ENCODE measurements at regions not wholly inside any gene's neighbourhood (a gene's known extent, or its start where the extent isn't known, plus 50 kb on each side); places are given as distances from the start of the nearest gene placed in this dataset.

DNA sequence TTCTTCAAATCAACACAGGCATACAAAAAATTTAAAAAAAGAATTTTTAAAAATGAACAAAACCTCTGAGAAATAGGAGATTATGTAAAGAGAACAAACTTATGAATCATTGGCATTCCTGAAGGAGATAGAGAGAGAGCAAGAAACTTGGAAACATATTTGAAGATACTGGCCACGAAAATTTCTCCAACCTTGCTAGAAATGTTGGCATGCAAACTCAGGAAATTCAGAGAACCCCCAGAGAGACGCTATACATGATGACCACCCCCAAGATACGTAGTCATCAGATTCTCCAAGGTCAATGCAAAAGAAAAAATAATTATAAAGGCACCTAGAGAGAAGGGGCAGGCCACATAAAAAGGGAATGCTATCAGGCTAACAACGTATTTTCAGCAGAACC lies 472.5 kb downstream of the MTRR start:
- DNase-seq (ENCODE audit: low spot score) (no peak), ATAC-seq (no peak), FAIRE-seq (no peak)
- Histone ChIP-seq H3K79me2 (ENCODE audit: insufficient read depth, low read length) (no peaks in the 10 kb centered on the region), H3K27ac (ENCODE audit: extremely low read length, insufficient read depth, low read length) (no peak overlapping the region), H3K4me2 (ENCODE audit: low read depth, low read length) (no peak overlapping the region), H3K9ac (ENCODE audit: insufficient read depth, low read depth, low read length) (no peak overlapping the region), H4K20me1 (ENCODE audit: insufficient read depth, low read length) (no peaks in the 10 kb centered on the region), H3K4me1 (ENCODE audit: insufficient read depth, low read length) (no peaks in the 10 kb centered on the region), H3K27me3 (ENCODE audit: control insufficient read depth in 1 of 2, insufficient read depth in 2 of 2, low read length in 2 of 2) (no peaks in the 10 kb centered on the region), H3K9me3 (ENCODE audit: low read length) (peaks cover 58% of the 10 kb centered on the region), H2AFZ (ENCODE audit: low read length) (no peak overlapping the region), H3K4me3 (replicated peaks in 1 of 3; ENCODE audit: insufficient read depth in 1 of 3, low read depth in 2 of 3, low read length in 3 of 3) (no peak overlapping the region), H3K36me3 (replicated peaks in 1 of 2; ENCODE audit: control insufficient read depth in 1 of 2, insufficient read depth in 2 of 2, low read length in 2 of 2) (no peaks in the 10 kb centered on the region)
- intact Hi-C loops (cut with micrococcal nuclease; ENCODE audit: unreplicated experiment), result no loop called here
- WGBS (ENCODE audit: low lambda C conversion rate), result 1% methylated on average over 4 of the region's 4 CpGs
- ChIA-PET POLR2A (no interaction called here), CTCF (ENCODE audit: low intra/inter-chr PET ratio, low total read pairs) (no interaction called here)
- TF ChIP-seq, protein P1, sequence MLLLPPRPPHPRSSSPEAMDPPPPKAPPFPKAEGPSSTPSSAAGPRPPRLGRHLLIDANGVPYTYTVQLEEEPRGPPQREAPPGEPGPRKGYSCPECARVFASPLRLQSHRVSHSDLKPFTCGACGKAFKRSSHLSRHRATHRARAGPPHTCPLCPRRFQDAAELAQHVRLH (CRISPR knock-in tag; IDR thresholded peaks at IDR 0.05; ENCODE audit: borderline replicate concordance, low read depth), result no peak
- TF ChIP-seq NFKB2 (CRISPR knock-in tag; IDR thresholded peaks at IDR 0.05; ENCODE audit: borderline replicate concordance) (no peak), POLR2AphosphoS2 (IDR thresholded peaks at IDR 0.05; ENCODE audit: low read depth, low read length) (no peak), ZNF737 (CRISPR knock-in tag; IDR thresholded peaks at IDR 0.05; ENCODE audit: borderline replicate concordance) (no peak), ISX (CRISPR knock-in tag; conservative IDR thresholded peaks at IDR 0.05) (no peak), SKI (IDR thresholded peaks at IDR 0.05; ENCODE audit: partially characterized antibody) (no peak), ZSCAN29 (CRISPR knock-in tag; conservative IDR thresholded peaks at IDR 0.05) (no peak), XBP1 (CRISPR knock-in tag; IDR thresholded peaks at IDR 0.05) (no peak)
- TF ChIP-seq, protein P2, sequence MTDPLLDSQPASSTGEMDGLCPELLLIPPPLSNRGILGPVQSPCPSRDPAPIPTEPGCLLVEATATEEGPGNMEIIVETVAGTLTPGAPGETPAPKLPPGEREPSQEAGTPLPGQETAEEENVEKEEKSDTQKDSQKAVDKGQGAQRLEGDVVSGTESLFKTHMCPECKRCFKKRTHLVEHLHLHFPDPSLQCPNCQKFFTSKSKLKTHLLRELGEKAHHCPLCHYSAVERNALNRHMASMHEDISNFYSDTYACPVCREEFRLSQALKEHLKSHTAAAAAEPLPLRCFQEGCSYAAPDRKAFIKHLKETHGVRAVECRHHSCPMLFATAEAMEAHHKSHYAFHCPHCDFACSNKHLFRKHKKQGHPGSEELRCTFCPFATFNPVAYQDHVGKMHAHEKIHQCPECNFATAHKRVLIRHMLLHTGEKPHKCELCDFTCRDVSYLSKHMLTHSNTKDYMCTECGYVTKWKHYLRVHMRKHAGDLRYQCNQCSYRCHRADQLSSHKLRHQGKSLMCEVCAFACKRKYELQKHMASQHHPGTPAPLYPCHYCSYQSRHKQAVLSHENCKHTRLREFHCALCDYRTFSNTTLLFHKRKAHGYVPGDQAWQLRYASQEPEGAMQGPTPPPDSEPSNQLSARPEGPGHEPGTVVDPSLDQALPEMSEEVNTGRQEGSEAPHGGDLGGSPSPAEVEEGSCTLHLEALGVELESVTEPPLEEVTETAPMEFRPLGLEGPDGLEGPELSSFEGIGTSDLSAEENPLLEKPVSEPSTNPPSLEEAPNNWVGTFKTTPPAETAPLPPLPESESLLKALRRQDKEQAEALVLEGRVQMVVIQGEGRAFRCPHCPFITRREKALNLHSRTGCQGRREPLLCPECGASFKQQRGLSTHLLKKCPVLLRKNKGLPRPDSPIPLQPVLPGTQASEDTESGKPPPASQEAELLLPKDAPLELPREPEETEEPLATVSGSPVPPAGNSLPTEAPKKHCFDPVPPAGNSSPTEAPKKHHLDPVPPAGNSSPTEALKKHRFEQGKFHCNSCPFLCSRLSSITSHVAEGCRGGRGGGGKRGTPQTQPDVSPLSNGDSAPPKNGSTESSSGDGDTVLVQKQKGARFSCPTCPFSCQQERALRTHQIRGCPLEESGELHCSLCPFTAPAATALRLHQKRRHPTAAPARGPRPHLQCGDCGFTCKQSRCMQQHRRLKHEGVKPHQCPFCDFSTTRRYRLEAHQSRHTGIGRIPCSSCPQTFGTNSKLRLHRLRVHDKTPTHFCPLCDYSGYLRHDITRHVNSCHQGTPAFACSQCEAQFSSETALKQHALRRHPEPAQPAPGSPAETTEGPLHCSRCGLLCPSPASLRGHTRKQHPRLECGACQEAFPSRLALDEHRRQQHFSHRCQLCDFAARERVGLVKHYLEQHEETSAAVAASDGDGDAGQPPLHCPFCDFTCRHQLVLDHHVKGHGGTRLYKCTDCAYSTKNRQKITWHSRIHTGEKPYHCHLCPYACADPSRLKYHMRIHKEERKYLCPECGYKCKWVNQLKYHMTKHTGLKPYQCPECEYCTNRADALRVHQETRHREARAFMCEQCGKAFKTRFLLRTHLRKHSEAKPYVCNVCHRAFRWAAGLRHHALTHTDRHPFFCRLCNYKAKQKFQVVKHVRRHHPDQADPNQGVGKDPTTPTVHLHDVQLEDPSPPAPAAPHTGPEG (CRISPR knock-in tag; IDR thresholded peaks at IDR 0.05), result no peak
- in situ Hi-C loops (cut with HindIII; ENCODE audit: extremely low pct_ligation_motif_present, low pct_unique_long_range_greater_than_20kb), result no loop called here
- BruUV-seq (replicated peaks), result no TSS peak
